ENCODE measurements at regions not wholly inside any gene's neighbourhood (a gene's known extent, or its start where the extent isn't known, plus 50 kb on each side); places are given as distances from the start of the nearest gene placed in this dataset.

GRCh38 chr5:61949679-61950435 is 356.1 kb upstream of the KIF2A start:
- POLR2A ChIA-PET = no interaction called here
- TF ChIP-seq CTCF (IDR thresholded peaks at IDR 0.05; ENCODE audit: insufficient read depth, low read length, missing control alignments) = no peak
- no peak for DNase-seq (ENCODE audit: low read depth, low spot score)
- H3K4me3 ChIP-seq (ENCODE audit: low read depth, low read length) = no peak overlapping the region
- CTCF ChIA-PET = no interaction called here

GRCh38 chr5:61951295-61951694 is 354.7 kb upstream of the KIF2A start:
- ChIA-PET CTCF (no interaction called here), POLR2A (no interaction called here)
- DNase-seq (ENCODE audit: low read depth, low spot score) = no peak
- no peak overlapping the region for H3K4me3 ChIP-seq (ENCODE audit: low read depth, low read length)
- TF ChIP-seq CTCF (IDR thresholded peaks at IDR 0.05; ENCODE audit: insufficient read depth, low read length, missing control alignments) = no peak

DNA sequence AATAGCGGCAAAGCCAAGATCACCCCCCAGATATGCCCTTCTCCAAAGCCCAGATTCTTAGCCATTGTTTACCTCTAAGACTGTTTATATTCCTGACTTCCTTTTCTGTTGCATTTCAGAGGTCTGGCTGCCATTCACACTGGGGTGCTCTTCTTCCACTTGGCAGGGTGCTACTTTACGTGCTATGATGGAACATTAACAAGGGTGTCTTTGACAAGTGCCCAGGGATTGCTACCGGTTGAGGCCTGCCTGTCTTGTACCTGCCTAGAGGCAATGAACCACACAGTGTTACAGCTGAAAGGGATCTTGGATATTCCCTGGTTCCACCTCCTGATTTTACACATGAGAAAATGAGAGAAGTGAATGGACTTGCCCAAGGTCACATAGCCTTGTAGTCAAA is 352.1 kb upstream of the KIF2A start:
- ChIA-PET CTCF (no interaction called here), POLR2A (no interaction called here)
- no peak for TF ChIP-seq CTCF (IDR thresholded peaks at IDR 0.05; ENCODE audit: insufficient read depth, low read length, missing control alignments)
- no peak for DNase-seq (ENCODE audit: low read depth, low spot score)
- H3K4me3 ChIP-seq (ENCODE audit: low read depth, low read length) = no peak overlapping the region

DNA sequence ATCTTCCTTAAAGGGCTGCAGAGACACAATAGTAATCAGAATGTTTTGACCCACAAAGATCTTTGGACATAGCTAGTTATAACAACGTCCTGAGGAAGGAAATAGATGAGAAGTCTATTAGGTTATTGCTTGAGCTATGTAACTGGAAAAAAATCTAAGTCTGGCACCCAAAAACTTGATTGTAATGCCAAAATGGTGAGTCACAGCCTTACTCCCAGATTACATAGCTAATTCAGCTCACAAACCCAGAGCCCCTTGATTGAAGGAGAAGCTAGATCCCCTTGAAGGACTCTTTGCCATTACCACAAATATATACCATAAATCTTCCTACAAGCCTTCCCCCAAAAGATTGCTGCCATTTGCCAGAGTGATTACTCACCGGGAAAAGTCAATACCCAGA is 341.8 kb upstream of the KIF2A start:
- no peak overlapping the region for H3K4me3 ChIP-seq (ENCODE audit: low read depth, low read length)
- ChIA-PET CTCF (no interaction called here), POLR2A (no interaction called here)
- no peak for TF ChIP-seq CTCF (IDR thresholded peaks at IDR 0.05; ENCODE audit: insufficient read depth, low read length, missing control alignments)
- DNase-seq (ENCODE audit: low read depth, low spot score) = peak; percentile 5

GRCh38 chr5:61965069-61965468 is 340.9 kb upstream of the KIF2A start:
- no peak for DNase-seq (ENCODE audit: low read depth, low spot score)
- ChIA-PET POLR2A (no interaction called here), CTCF (no interaction called here)

DNA sequence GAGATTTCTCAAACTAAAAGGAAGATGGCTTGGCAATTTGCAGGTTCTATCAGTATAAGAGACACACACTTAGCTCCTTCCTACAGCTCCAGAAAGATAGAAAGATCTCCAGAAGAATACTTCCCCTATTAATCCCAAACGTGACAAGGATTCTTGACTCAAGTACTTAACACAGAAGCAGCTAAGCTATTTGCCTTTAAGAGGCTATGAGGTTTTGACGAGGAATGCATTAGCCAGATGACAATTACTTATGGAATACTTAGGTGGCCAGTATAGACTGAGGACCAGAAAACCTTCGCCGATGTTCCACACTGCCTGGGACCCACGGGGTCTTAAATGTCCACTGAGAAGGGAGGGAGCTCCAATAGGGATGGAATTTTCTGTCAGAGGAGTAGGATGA is 340.5 kb upstream of the KIF2A start:
- CTCF ChIA-PET = no interaction called here

More at GRCh38 chr5:61965069-61965468, 340.9 kb upstream of the KIF2A start:
- H3K4me3 ChIP-seq (ENCODE audit: low read depth, low read length) = no peak overlapping the region
- no peak for TF ChIP-seq CTCF (IDR thresholded peaks at IDR 0.05; ENCODE audit: insufficient read depth, low read length, missing control alignments)

More for the DNA sequence above, 340.5 kb upstream of the KIF2A start:
- POLR2A ChIA-PET = no interaction called here
- TF ChIP-seq CTCF (IDR thresholded peaks at IDR 0.05; ENCODE audit: insufficient read depth, low read length, missing control alignments) = no peak
- no peak for DNase-seq (ENCODE audit: low read depth, low spot score)
- H3K4me3 ChIP-seq (ENCODE audit: low read depth, low read length) = no peak overlapping the region
